Tibial nerve (tissue), 4 donors: ENCODE measurements at regions not wholly inside any gene's neighbourhood (a gene's known extent, or its start where the extent isn't known, plus 50 kb on each side); places are given as distances from the start of the nearest gene placed in this dataset.

Experiments used
- CTCF ChIP-seq, 5 experiments: fragments of 200-600 bp in 3 of 5; fragments of 450-650 bp in 2 of 5; sonication (generic) in 3 of 5; IDR thresholded peaks; one replicate each; pipeline ENCODE4 v1.5.1; 2016 to 2019; ENCODE audit warnings: antibody characterized with exemption in 5 of 5, mild to moderate bottlenecking in 3 of 5, moderate library complexity in 2 of 5
- EP300 ChIP-seq, 2 donors: sonication (generic); formaldehyde crosslinking; IDR thresholded peaks; one replicate each; pipeline ENCODE4 v1.6.1; 2017; ENCODE audit warnings: antibody characterized with exemption in 2 of 2, mild to moderate bottlenecking in 1 of 2
- POLR2A ChIP-seq, 2 donors: fragments of 450-650 bp; IDR thresholded peaks; one replicate each; pipeline ENCODE4 v1.6.1; 2017; ENCODE audit warnings: antibody characterized with exemption in 2 of 2, mild to moderate bottlenecking in 2 of 2, moderate library complexity in 2 of 2

- TF ChIP-seq POLR2A (IDR thresholded peaks at IDR 0.05) (no peak), CTCF (IDR thresholded peaks at IDR 0.05) (no peak), EP300 (IDR thresholded peaks at IDR 0.05) (no peak)
Observed at GRCh38 chr3:157844216-157844615, 262.0 kb downstream of the SHOX2 start.
